Midbrain (tissue), 1 donor: ENCODE measurements at regions not wholly inside any gene's neighbourhood (a gene's known extent, or its start where the extent isn't known, plus 50 kb on each side); places are given as distances from the start of the nearest gene placed in this dataset.

Source experiments
- DNase-seq: peaks from one replicate; lab custom pipeline; 2025; lab: John Stamatoyannopoulos, UW

- DNase-seq: no peak
These were observed 87.7 kb downstream of the MACIR start for GRCh38 chr5:103346162-103346748.

GRCh38 chr5:103345461-103345860 lies 86.9 kb downstream of the MACIR start:
- no peak for DNase-seq

- no peak for DNase-seq
These were observed 82.3 kb downstream of the MACIR start for GRCh38 chr5:103340717-103341388.

GRCh38 chr5:103340132-103340531 lies 81.6 kb downstream of the MACIR start:
- no peak for DNase-seq

GRCh38 chr5:103336941-103337340 lies 78.4 kb downstream of the MACIR start:
- no peak for DNase-seq

GRCh38 chr5:103333376-103333775 lies 74.8 kb downstream of the MACIR start:
- no peak for DNase-seq

- no peak for DNase-seq
These were observed 72.3 kb downstream of the MACIR start for GRCh38 chr5:103330875-103331274.
